H9 (cell line): ENCODE measurements at regions not wholly inside any gene's neighbourhood (a gene's known extent, or its start where the extent isn't known, plus 50 kb on each side); places are given as distances from the start of the nearest gene placed in this dataset.

Experiments used
- DNase-seq: peaks from one replicate; pipeline ENCODE4 v3.0.0-alpha.2; 2017
- H2AFZ ChIP-seq: one replicate; pipeline ENCODE4 v1.6.1; 2013; ENCODE audit warnings: mild to moderate bottlenecking, low read length, control low read depth, moderate library complexity
- H2AK5ac ChIP-seq: 2 replicates; pipeline ENCODE4 v1.6.1; 2013; ENCODE audit warnings: low read length, control low read depth, mixed read lengths; ENCODE audit not compliant: insufficient read length
- H2BK120ac ChIP-seq: one replicate; pipeline ENCODE4 v1.6.1; 2013; ENCODE audit warnings: low read depth, mild to moderate bottlenecking, low read length, control low read depth, inconsistent platforms; ENCODE audit not compliant: poor library complexity, severe bottlenecking
- H2BK12ac ChIP-seq: 2 replicates; pipeline ENCODE4 v1.6.1; 2013; ENCODE audit warnings: low read length, control low read depth, mixed read lengths, low read depth; ENCODE audit not compliant: insufficient read length
- H2BK15ac ChIP-seq: 2 replicates; pipeline ENCODE4 v1.6.1; 2013; ENCODE audit warnings: low read depth, low read length, control low read depth
- H2BK20ac ChIP-seq: one replicate; pipeline ENCODE4 v1.6.1; 2013; ENCODE audit warnings: low read depth, mild to moderate bottlenecking, low read length, control low read depth, inconsistent platforms; ENCODE audit not compliant: poor library complexity, severe bottlenecking
- H2BK5ac ChIP-seq: 2 replicates; pipeline ENCODE4 v1.6.1; 2013; ENCODE audit warnings: low read length, control low read depth, mixed read lengths; ENCODE audit not compliant: insufficient read length
- H3K14ac ChIP-seq: 2 replicates; pipeline ENCODE4 v1.6.1; 2013; ENCODE audit warnings: low read length, control low read depth; ENCODE audit not compliant: insufficient read depth
- H3K18ac ChIP-seq: 2 replicates; pipeline ENCODE4 v1.6.1; 2013; ENCODE audit warnings: low read depth, mild to moderate bottlenecking, mixed read lengths, low read length, control low read depth; ENCODE audit not compliant: insufficient read length
- H3K23ac ChIP-seq: 2 replicates; pipeline ENCODE4 v1.6.1; 2013; ENCODE audit warnings: low read length, control low read depth, mixed read lengths, low read depth; ENCODE audit not compliant: insufficient read length
- H3K23me2 ChIP-seq: 2 replicates; pipeline ENCODE4 v1.6.1; 2013; ENCODE audit warnings: low read depth, mild to moderate bottlenecking, mixed read lengths, low read length, control low read depth; ENCODE audit not compliant: insufficient read length, poor library complexity, severe bottlenecking
- H3K27ac ChIP-seq: 2 replicates; pipeline ENCODE4 v1.5.1; 2013; ENCODE audit warnings: low read length, control low read depth, mixed read lengths, low read depth; ENCODE audit not compliant: insufficient read length
- H3K27me3 ChIP-seq: 2 replicates; pipeline ENCODE4 v1.6.1; 2013; ENCODE audit warnings: low read length, control low read depth, inconsistent platforms; ENCODE audit not compliant: insufficient read depth
- H3K4ac ChIP-seq: 2 replicates; pipeline ENCODE4 v1.6.1; 2013; ENCODE audit warnings: low read depth, mild to moderate bottlenecking, control low read depth, inconsistent platforms, low read length, moderate library complexity
- H3K4me1 ChIP-seq: 2 replicates; pipeline ENCODE4 v1.6.1; 2013; ENCODE audit warnings: low read length, control low read depth, inconsistent platforms; ENCODE audit not compliant: insufficient read depth
- H3K4me2 ChIP-seq: 2 replicates; pipeline ENCODE4 v1.6.1; 2013; ENCODE audit warnings: low read length, control low read depth, mixed read lengths; ENCODE audit not compliant: insufficient read length, insufficient read depth
- H3K56ac ChIP-seq: 2 replicates; pipeline ENCODE4 v1.6.1; 2013; ENCODE audit warnings: low read depth, mild to moderate bottlenecking, mixed read lengths, low read length, control low read depth; ENCODE audit not compliant: insufficient read length
- H3K79me1 ChIP-seq: 2 replicates; pipeline ENCODE4 v1.6.1; 2013; ENCODE audit warnings: low read depth, mild to moderate bottlenecking, moderate library complexity, low read length, control low read depth, inconsistent platforms; ENCODE audit not compliant: insufficient read depth, poor library complexity, severe bottlenecking
- H3K79me2 ChIP-seq: 2 replicates; pipeline ENCODE4 v1.6.1; 2013; ENCODE audit warnings: low read length, control low read depth, inconsistent platforms; ENCODE audit not compliant: insufficient read depth
- H3K9ac ChIP-seq: 2 replicates; pipeline ENCODE4 v1.6.1; 2013; ENCODE audit warnings: low read length, control low read depth, mixed read lengths; ENCODE audit not compliant: insufficient read length; ENCODE audit errors: extremely low read depth
- H3K9me3 ChIP-seq: one replicate; pipeline ENCODE4 v1.6.1; 2013; ENCODE audit warnings: low read depth, low read length, inconsistent platforms; ENCODE audit not compliant: control insufficient read depth
- H3T11ph ChIP-seq: one replicate; pipeline ENCODE4 v1.6.1; 2013; ENCODE audit warnings: mild to moderate bottlenecking, low read length, control low read depth, inconsistent platforms
- H4K20me1 ChIP-seq: one replicate; pipeline ENCODE4 v1.6.1; 2013; ENCODE audit not compliant: control insufficient read depth, insufficient read length, insufficient read depth
- H4K5ac ChIP-seq: 2 replicates; pipeline ENCODE4 v1.6.1; 2013; ENCODE audit warnings: low read depth, mild to moderate bottlenecking, mixed read lengths, low read length, control low read depth; ENCODE audit not compliant: insufficient read length
- H4K8ac ChIP-seq: replicated peaks from 2 replicates; pipeline ENCODE4 v1.6.1; 2013; ENCODE audit warnings: low read length, control low read depth, mixed read lengths, low read depth; ENCODE audit not compliant: insufficient read length
- H4K91ac ChIP-seq: 2 replicates; pipeline ENCODE4 v1.6.1; 2013; ENCODE audit warnings: low read depth, mild to moderate bottlenecking, moderate library complexity, mixed read lengths, low read length, control low read depth; ENCODE audit not compliant: insufficient read length
- H3K27ac Mint-ChIP-seq, 3 experiments: 2 replicates in 2 of 3; 3 replicates in 1 of 3; pipeline ENCODE4 v1.8.0; 2020 to 2021; ENCODE audit warnings: mixed read lengths in 3 of 3, mild to moderate bottlenecking in 1 of 3, moderate library complexity in 1 of 3
- H3K27me3 Mint-ChIP-seq: 2 replicates; pipeline ENCODE4 v1.8.0; 2021; ENCODE audit warnings: low read depth, mild to moderate bottlenecking, moderate library complexity, mixed read lengths
- H3K36me3 Mint-ChIP-seq, 3 experiments: 2 replicates in 2 of 3; 3 replicates in 1 of 3; pipeline ENCODE4 v1.8.0; 2020 to 2021; ENCODE audit warnings: low read depth in 3 of 3, mixed read lengths in 3 of 3; ENCODE audit not compliant: insufficient read depth in 1 of 3
- H3K4me1 Mint-ChIP-seq, 2 experiments: 2 replicates each; pipeline ENCODE4 v1.8.0; 2020; ENCODE audit warnings: mixed read lengths in 2 of 2
- H3K4me3 Mint-ChIP-seq, 2 experiments: 2 replicates in 1 of 2; 3 replicates in 1 of 2; pipeline ENCODE4 v1.8.0; 2020 to 2021; ENCODE audit warnings: mild to moderate bottlenecking in 2 of 2, mixed read lengths in 2 of 2, moderate library complexity in 1 of 2
- H3K9me3 Mint-ChIP-seq, 2 experiments: 2 replicates in 1 of 2; 3 replicates in 1 of 2; pipeline ENCODE4 v1.8.0; 2020; ENCODE audit warnings: mild to moderate bottlenecking in 2 of 2, mixed read lengths in 2 of 2, moderate library complexity in 1 of 2
- WGBS: extraction: QIAGEN DNeasy Blood & Tissue Kit; methylation state at CpG from one replicate; pipeline ENCODE4 v1.1.7; 2013; ENCODE audit warnings: missing lambda C conversion rate, low lambda C conversion rate, mixed read lengths; ENCODE audit not compliant: insufficient read length; ENCODE audit errors: extremely low coverage; 5-methylcytosine and 5-hydroxymethylcytosine counted together
- TF ChIP-seq, protein P1 (sequence below): fragments of 200-600 bp; sonication (generic); conservative IDR thresholded peaks from 3 replicates; pipeline ENCODE4 v1.8.0; 2021; ENCODE audit warnings: antibody characterized with exemption, mild to moderate bottlenecking

DNA sequence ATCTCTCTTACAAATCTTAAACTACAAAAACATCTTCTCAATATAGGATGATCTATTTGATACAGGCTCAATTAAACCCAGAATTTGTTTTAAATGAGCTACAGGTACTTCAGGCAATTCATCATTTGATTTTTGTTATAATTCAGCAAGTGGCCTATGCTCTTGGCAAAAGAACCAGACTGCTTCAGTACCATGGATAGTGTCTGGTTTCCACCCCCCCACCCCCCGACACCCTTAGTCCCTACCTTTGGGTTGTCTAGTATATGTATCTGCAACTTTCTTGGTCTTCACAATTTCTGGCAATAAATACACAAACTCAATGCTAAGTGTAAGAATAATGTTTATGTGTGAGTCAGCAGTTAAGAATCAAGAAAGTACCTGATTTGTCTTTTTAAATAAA, 97.3 kb upstream of the API5 start:
- peaks cover 0 to 11% (median 8%) of the 10 kb centered on the region in 3 experiments; a peak in 2 of 7 replicates for H3K36me3 Mint-ChIP-seq
- no peak overlapping the region for H3K9ac ChIP-seq

More for the DNA sequence above, 97.3 kb upstream of the API5 start:
- Histone ChIP-seq H3K14ac (no peak overlapping the region), H3K23ac (no peak overlapping the region), H4K8ac (no peak overlapping the region), H3T11ph (no peak overlapping the region), H2BK120ac (no peak overlapping the region), H2BK15ac (no peak overlapping the region), H2BK5ac (no peak overlapping the region), H4K20me1 (no peaks in the 10 kb centered on the region), H3K27ac (no peak overlapping the region), H3K79me2 (no peaks in the 10 kb centered on the region), H2AFZ (no peak overlapping the region), H3K79me1 (no peaks in the 10 kb centered on the region), H4K91ac (no peak overlapping the region), H3K56ac (no peak overlapping the region), H3K18ac (no peak overlapping the region), H2BK20ac (no peak overlapping the region), H3K4ac (no peak overlapping the region), H3K4me2 (no peak overlapping the region), H3K27me3 (no peaks in the 10 kb centered on the region), H3K9me3 (no peaks in the 10 kb centered on the region), H3K23me2 (no peaks in the 10 kb centered on the region), H4K5ac (no peak overlapping the region), H2BK12ac (no peak overlapping the region), H3K4me1 (no peaks in the 10 kb centered on the region), H2AK5ac (no peak overlapping the region)
- WGBS: no CpG with 5 or more reads among the region's 1 CpG
- H3K4me1 Mint-ChIP-seq: peaks cover 0 to 16% of the 10 kb centered on the region in 2 experiments; a peak in 2 of 4 replicates
- DNase-seq: no peak
- peaks cover 2% of the 10 kb centered on the region for H3K27me3 Mint-ChIP-seq
- H3K4me3 Mint-ChIP-seq: no peak overlapping the region
- TF ChIP-seq, protein P1, sequence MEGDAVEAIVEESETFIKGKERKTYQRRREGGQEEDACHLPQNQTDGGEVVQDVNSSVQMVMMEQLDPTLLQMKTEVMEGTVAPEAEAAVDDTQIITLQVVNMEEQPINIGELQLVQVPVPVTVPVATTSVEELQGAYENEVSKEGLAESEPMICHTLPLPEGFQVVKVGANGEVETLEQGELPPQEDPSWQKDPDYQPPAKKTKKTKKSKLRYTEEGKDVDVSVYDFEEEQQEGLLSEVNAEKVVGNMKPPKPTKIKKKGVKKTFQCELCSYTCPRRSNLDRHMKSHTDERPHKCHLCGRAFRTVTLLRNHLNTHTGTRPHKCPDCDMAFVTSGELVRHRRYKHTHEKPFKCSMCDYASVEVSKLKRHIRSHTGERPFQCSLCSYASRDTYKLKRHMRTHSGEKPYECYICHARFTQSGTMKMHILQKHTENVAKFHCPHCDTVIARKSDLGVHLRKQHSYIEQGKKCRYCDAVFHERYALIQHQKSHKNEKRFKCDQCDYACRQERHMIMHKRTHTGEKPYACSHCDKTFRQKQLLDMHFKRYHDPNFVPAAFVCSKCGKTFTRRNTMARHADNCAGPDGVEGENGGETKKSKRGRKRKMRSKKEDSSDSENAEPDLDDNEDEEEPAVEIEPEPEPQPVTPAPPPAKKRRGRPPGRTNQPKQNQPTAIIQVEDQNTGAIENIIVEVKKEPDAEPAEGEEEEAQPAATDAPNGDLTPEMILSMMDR: no peak
- H3K27ac Mint-ChIP-seq: no peak overlapping the region
- peaks cover 9 to 24% of the 10 kb centered on the region in 2 experiments for H3K9me3 Mint-ChIP-seq
